HCT116 (cell line): ENCODE measurements at regions not wholly inside any gene's neighbourhood (a gene's known extent, or its start where the extent isn't known, plus 50 kb on each side); places are given as distances from the start of the nearest gene placed in this dataset.
"Not testable (repeated sequence)": the region's sequence is repeated elsewhere in the genome, so short reads cannot be mapped to it uniquely, and the experiment has no call there.

ENCODE experiments used
- ATAC-seq: fragments of 200-7000 bp; cut with Tn5 transposase; 2 replicates; pipeline ENCODE4 v1.9.1; 2020; ENCODE audit warnings: mild to moderate bottlenecking, moderate library complexity
- BruUV-seq: library from RNA; stranded (reverse); fragments of 400-500 nt; replicated peaks from 2 replicates; lab custom pipeline; 2021; lab: Mats Ljungman, UMichigan
- CTCF ChIA-PET: fragments of 300-600 bp; sonication (Branson Sonifier 250); formaldehyde crosslinking; loops from one replicate; lab custom pipeline; 2021; ENCODE audit warnings: antibody characterized with exemption; lab: Charles Lee
- POLR2A ChIA-PET: fragments of 300-600, 350-600 bp; sonication (Branson Sonifier 250); formaldehyde crosslinking; loops from one replicate; lab custom pipeline; 2021; ENCODE audit warnings: antibody characterized with exemption; lab: Charles Lee
- RAD21 ChIA-PET, 2 experiments: fragments of 300-600 bp; sonication (Branson Sonifier 250); formaldehyde crosslinking; loops; one replicate each; lab custom pipeline; 2023; ENCODE audit warnings: low total read pairs in 2 of 2; ENCODE audit not compliant: uncharacterized antibody in 2 of 2, unreplicated experiment in 2 of 2, low non-redundant PET in 1 of 2; lab: Charles Lee
- DNase-seq: peaks from one replicate; pipeline ENCODE4 v3.0.0-alpha.2; 2010; ENCODE audit warnings: low read depth, low spot score
- H2AFZ ChIP-seq: fragments of 200-600 bp; shearing (Covaris generic), sonication (generic); 2 replicates; pipeline ENCODE4 v1.6.1; 2017; ENCODE audit warnings: low read depth, mixed run types, mixed read lengths, antibody characterized with exemption, low read length; ENCODE audit not compliant: poor library complexity, severe bottlenecking
- H3K27ac ChIP-seq: 2 replicates; pipeline ENCODE4 v1.5.1; 2012; ENCODE audit warnings: low read depth, low read length
- H3K27me3 ChIP-seq: fragments of 200-600 bp; sonication (generic); 2 replicates; pipeline ENCODE4 v1.6.1; 2016; ENCODE audit warnings: mixed run types, low read length, mixed read lengths; ENCODE audit not compliant: insufficient read depth
- H3K36me3 ChIP-seq, 2 experiments: fragments of 200-500 bp in 1 of 2; fragments of 200-600 bp in 1 of 2; sonication (Bioruptor generic) in 1 of 2; sonication (generic) in 1 of 2; 2 replicates each; pipeline versions ENCODE4 v1.5.1 to v1.6.1; 2014 to 2016; ENCODE audit warnings: low read length in 2 of 2, inconsistent platforms in 1 of 2, mixed read lengths in 1 of 2, mixed run types in 1 of 2; ENCODE audit not compliant: insufficient read depth in 2 of 2, control insufficient read depth in 1 of 2
- H3K4me1 ChIP-seq, 2 experiments: fragments of 200-600 bp in 1 of 2; sonication (generic) in 1 of 2; 2 replicates each; pipeline versions ENCODE4 v1.5.1 to v1.6.1; 2012 to 2017; ENCODE audit warnings: low read length in 2 of 2, inconsistent platforms in 1 of 2, mild to moderate bottlenecking in 1 of 2, mixed read lengths in 1 of 2, mixed run types in 1 of 2, moderate library complexity in 1 of 2; ENCODE audit not compliant: insufficient read depth in 2 of 2, control insufficient read depth in 1 of 2
- H3K4me2 ChIP-seq: fragments of 200-600 bp; sonication (generic); 2 replicates; pipeline ENCODE4 v1.6.1; 2017; ENCODE audit warnings: mixed run types, low read length, mixed read lengths
- H3K4me3 ChIP-seq, 2 experiments: fragments of 200-600 bp in 1 of 2; sonication (generic) in 1 of 2; replicated peaks in 1 of 2; 2 replicates each; pipeline ENCODE4 v1.5.1; 2011 to 2016; ENCODE audit warnings: low read length in 2 of 2, control low read depth in 1 of 2, low read depth in 1 of 2, mild to moderate bottlenecking in 1 of 2, mixed read lengths in 1 of 2, mixed run types in 1 of 2
- H3K79me2 ChIP-seq: fragments of 200-600 bp; sonication (generic); 2 replicates; pipeline ENCODE4 v1.6.1; 2017; ENCODE audit warnings: mild to moderate bottlenecking, mixed run types, low read length, moderate library complexity, mixed read lengths; ENCODE audit not compliant: insufficient read depth
- H3K9ac ChIP-seq: fragments of 200-600 bp; sonication (generic); 2 replicates; pipeline ENCODE4 v1.6.1; 2016; ENCODE audit warnings: low read length, mixed read lengths
- H3K9me2 ChIP-seq: fragments of 200-600 bp; sonication (generic), shearing (Covaris generic); 2 replicates; pipeline ENCODE4 v1.6.1; 2017; ENCODE audit warnings: mixed run types, mild to moderate bottlenecking, moderate library complexity; ENCODE audit not compliant: insufficient read depth
- H3K9me3 ChIP-seq, 2 experiments: fragments of 200-500 bp in 1 of 2; fragments of 200-600 bp in 1 of 2; sonication (Bioruptor generic) in 1 of 2; sonication (generic) in 1 of 2; 2 replicates each; pipeline ENCODE4 v1.6.1; 2014 to 2017; ENCODE audit warnings: low read length in 2 of 2, mixed read lengths in 2 of 2, inconsistent platforms in 1 of 2, low read depth in 1 of 2, mild to moderate bottlenecking in 1 of 2, mixed run types in 1 of 2, moderate library complexity in 1 of 2; ENCODE audit not compliant: control insufficient read depth in 1 of 2, insufficient read depth in 1 of 2
- H4K20me1 ChIP-seq: fragments of 200-600 bp; sonication (generic), shearing (Covaris generic); 2 replicates; pipeline ENCODE4 v1.6.1; 2017; ENCODE audit warnings: mixed run types, mild to moderate bottlenecking, moderate library complexity; ENCODE audit not compliant: insufficient read depth
- CBX3 ChIP-seq: IDR thresholded peaks from 2 replicates; pipeline ENCODE4 v1.6.1; 2012; ENCODE audit warnings: low read depth
- POLR2AphosphoS5 ChIP-seq: IDR thresholded peaks from 2 replicates; pipeline ENCODE4 v1.6.1; 2011; ENCODE audit warnings: mild to moderate bottlenecking, low read depth, low read length, moderate library complexity
- RAD21 ChIP-seq: IDR thresholded peaks from 2 replicates; pipeline ENCODE4 v1.6.1; 2012; ENCODE audit warnings: low read depth, mild to moderate bottlenecking
- SP1 ChIP-seq: IDR thresholded peaks from 2 replicates; pipeline ENCODE4 v1.6.1; 2012; ENCODE audit warnings: low read depth
- YY1 ChIP-seq: IDR thresholded peaks from 2 replicates; pipeline ENCODE4 v1.6.1; 2011; ENCODE audit warnings: low read length, low read depth, moderate library complexity, mild to moderate bottlenecking; ENCODE audit not compliant: insufficient replicate concordance; ENCODE audit errors: extremely low read depth
- intact Hi-C: fragments of 100-400 bp; cut with micrococcal nuclease; formaldehyde crosslinking; loops from 2 replicates; pipeline ENCODE4 v1.10.0; 2022
- TF ChIP-seq, protein P1 (sequence below), 3 experiments: fragments of 200-600 bp in 1 of 3; sonication (generic) in 1 of 3; IDR thresholded peaks in 2 of 3; conservative IDR thresholded peaks in 1 of 3; 2 replicates each; pipeline ENCODE4 v1.5.1; 2012 to 2017; ENCODE audit warnings: low read depth in 2 of 3, low read length in 2 of 3, antibody characterized with exemption in 1 of 3, borderline replicate concordance in 1 of 3, control low read depth in 1 of 3, mild to moderate bottlenecking in 1 of 3, mixed read lengths in 1 of 3, mixed run types in 1 of 3, moderate library complexity in 1 of 3; ENCODE audit not compliant: insufficient read depth in 1 of 3

DNA sequence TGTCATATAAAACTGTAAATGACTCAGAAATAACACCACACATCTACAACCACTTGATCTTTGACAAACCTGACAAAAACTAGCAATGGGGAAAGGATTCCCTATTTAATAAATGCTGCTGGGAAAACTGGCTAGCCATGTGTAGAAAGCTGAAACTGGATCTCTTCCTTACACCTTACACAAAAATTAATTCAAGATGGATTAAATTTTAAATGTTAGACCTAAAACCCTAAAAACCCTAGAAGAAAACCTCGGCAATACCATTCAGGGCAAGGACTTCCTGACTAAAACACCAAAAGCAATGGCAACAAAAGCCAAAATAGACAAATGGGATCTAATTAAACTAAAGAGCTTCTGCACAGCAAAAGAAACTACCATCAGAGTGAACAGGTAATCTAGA, 1315.3 kb upstream of the CNTN5 start:
- H3K4me1 ChIP-seq, H3K9ac ChIP-seq, H3K9me2 ChIP-seq, DNase-seq, ATAC-seq, H3K79me2 ChIP-seq, H2AFZ ChIP-seq, H3K4me3 ChIP-seq, CTCF ChIA-PET, H4K20me1 ChIP-seq, H3K4me2 ChIP-seq, POLR2A ChIA-PET, H3K36me3 ChIP-seq, H3K27me3 ChIP-seq, BruUV-seq, RAD21 ChIA-PET, H3K27ac ChIP-seq, intact Hi-C loops: not testable (repeated sequence)
- H3K9me3 ChIP-seq = peaks cover 0 to 15% of the 10 kb centered on the region in 2 experiments; a peak in 2 of 4 replicates

DNA sequence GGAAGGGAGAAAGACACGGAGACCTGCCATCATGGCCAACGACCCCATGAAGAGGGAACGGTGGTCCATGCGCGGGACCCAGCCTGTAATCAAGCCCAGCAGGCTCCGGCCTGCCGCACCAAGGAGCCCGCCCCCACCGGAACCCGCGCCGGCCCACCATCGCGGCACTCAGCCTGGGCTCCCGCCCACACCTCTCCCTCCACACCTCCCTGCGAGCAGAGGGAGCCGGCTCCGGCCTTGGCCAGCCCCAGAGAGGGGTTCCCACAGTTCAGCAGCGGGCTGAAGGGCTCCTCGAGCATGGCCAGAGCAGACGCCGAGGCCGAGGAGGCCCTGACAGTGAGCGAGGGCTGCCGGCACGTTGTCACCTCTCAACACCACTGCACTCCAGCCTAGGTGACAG, 1302.8 kb upstream of the CNTN5 start:
- Histone ChIP-seq H2AFZ (no peak overlapping the region), H4K20me1 (no peaks in the 10 kb centered on the region), H3K36me3 (no peaks in the 10 kb centered on the region), H3K79me2 (no peaks in the 10 kb centered on the region), H3K4me3 (no peak overlapping the region), H3K9ac (no peak overlapping the region), H3K4me1 (no peaks in the 10 kb centered on the region), H3K9me3 (peaks cover 0 to 4% of the 10 kb centered on the region in 2 experiments; a peak in 2 of 4 replicates), H3K9me2 (no peaks in the 10 kb centered on the region), H3K4me2 (no peak overlapping the region), H3K27ac (no peak overlapping the region), H3K27me3 (no peaks in the 10 kb centered on the region)
- ATAC-seq (no peak), DNase-seq (no peak)
- ChIA-PET POLR2A (no interaction called here), CTCF (no interaction called here), RAD21 (no interaction called here)
- TF ChIP-seq YY1 (no peak), RAD21 (no peak), POLR2AphosphoS5 (no peak), CBX3 (no peak), SP1 (no peak)
- TF ChIP-seq, protein P1, sequence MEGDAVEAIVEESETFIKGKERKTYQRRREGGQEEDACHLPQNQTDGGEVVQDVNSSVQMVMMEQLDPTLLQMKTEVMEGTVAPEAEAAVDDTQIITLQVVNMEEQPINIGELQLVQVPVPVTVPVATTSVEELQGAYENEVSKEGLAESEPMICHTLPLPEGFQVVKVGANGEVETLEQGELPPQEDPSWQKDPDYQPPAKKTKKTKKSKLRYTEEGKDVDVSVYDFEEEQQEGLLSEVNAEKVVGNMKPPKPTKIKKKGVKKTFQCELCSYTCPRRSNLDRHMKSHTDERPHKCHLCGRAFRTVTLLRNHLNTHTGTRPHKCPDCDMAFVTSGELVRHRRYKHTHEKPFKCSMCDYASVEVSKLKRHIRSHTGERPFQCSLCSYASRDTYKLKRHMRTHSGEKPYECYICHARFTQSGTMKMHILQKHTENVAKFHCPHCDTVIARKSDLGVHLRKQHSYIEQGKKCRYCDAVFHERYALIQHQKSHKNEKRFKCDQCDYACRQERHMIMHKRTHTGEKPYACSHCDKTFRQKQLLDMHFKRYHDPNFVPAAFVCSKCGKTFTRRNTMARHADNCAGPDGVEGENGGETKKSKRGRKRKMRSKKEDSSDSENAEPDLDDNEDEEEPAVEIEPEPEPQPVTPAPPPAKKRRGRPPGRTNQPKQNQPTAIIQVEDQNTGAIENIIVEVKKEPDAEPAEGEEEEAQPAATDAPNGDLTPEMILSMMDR (IDR thresholded peaks at IDR 0.05 in 2 of 3, conservative IDR thresholded peaks at IDR 0.05 in 1 of 3; ENCODE audit: borderline replicate concordance in 1 of 3, insufficient read depth in 1 of 3, low read depth in 2 of 3, low read length in 2 of 3) = no peak
- intact Hi-C loops = no loop called here
- BruUV-seq = no TSS peak
